H1 (cell line): ENCODE measurements at regions not wholly inside any gene's neighbourhood (a gene's known extent, or its start where the extent isn't known, plus 50 kb on each side); places are given as distances from the start of the nearest gene placed in this dataset.

Source experiments
- CTCF ChIA-PET: fragments of 300-600 bp; sonication (Branson Sonifier 250); formaldehyde crosslinking; loops from one replicate; lab custom pipeline; 2021; ENCODE audit not compliant: partially characterized antibody; lab: Charles Lee
- POLR2A ChIA-PET: fragments of 300-600 bp; sonication (Branson Sonifier 250); formaldehyde crosslinking; loops from one replicate; lab custom pipeline; 2021; ENCODE audit warnings: inconsistent platforms; ENCODE audit not compliant: partially characterized antibody; lab: Charles Lee
- DNase-seq, 2 experiments: peaks; one replicate each; pipeline versions ENCODE4 v3.0.0 to v3.0.0-alpha.2; 2010 to 2022; ENCODE audit warnings: low spot score in 2 of 2, low read depth in 1 of 2, mixed read lengths in 1 of 2
- FAIRE-seq: peaks from 2 replicates; lab custom pipeline; 2011; peaks lifted over from hg19 to GRCh38; lab: Jason Lieb, UNC
- H2AFZ ChIP-seq: 2 replicates; pipeline ENCODE4 v1.8.1; 2012; ENCODE audit warnings: low read length, inconsistent platforms
- H2AK5ac ChIP-seq: 2 replicates; pipeline ENCODE4 v1.6.1; 2013; ENCODE audit warnings: low read depth, low read length
- H2BK120ac ChIP-seq: replicated peaks from 2 replicates; pipeline ENCODE3; 2013; ENCODE audit warnings: low read depth, low read length, inconsistent platforms
- H2BK12ac ChIP-seq: 2 replicates; pipeline ENCODE4 v1.6.1; 2013; ENCODE audit warnings: low read depth, low read length
- H2BK15ac ChIP-seq: 2 replicates; pipeline ENCODE4 v1.6.1; 2013; ENCODE audit warnings: low read length
- H2BK20ac ChIP-seq: 2 replicates; pipeline ENCODE4 v1.6.1; 2013; ENCODE audit warnings: low read length
- H2BK5ac ChIP-seq: 2 replicates; pipeline ENCODE4 v1.6.1; 2013; ENCODE audit warnings: low read depth, low read length
- H3K14ac ChIP-seq: 2 replicates; pipeline ENCODE4 v1.6.1; 2013; ENCODE audit warnings: inconsistent platforms; ENCODE audit not compliant: insufficient read length
- H3K18ac ChIP-seq: 2 replicates; pipeline ENCODE4 v1.6.1; 2013; ENCODE audit warnings: low read length; ENCODE audit errors: extremely low read depth
- H3K23ac ChIP-seq: 2 replicates; pipeline ENCODE4 v1.6.1; 2013; ENCODE audit warnings: inconsistent platforms; ENCODE audit not compliant: insufficient read length
- H3K23me2 ChIP-seq: 2 replicates; pipeline ENCODE4 v1.6.1; 2013; ENCODE audit warnings: low read depth, low read length
- H3K27ac ChIP-seq: 2 replicates; pipeline ENCODE4 v1.6.1; 2011; ENCODE audit warnings: low read depth, low read length, inconsistent platforms
- H3K27me3 ChIP-seq, 4 experiments: replicated peaks in 1 of 4; 1 replicate in 1 of 4; 2 replicates in 3 of 4; pipeline versions ENCODE4 v1.6.1 to v1.8.1; 2011 to 2013; ENCODE audit warnings: low read length in 3 of 4, mild to moderate bottlenecking in 3 of 4, inconsistent platforms in 2 of 4, mixed read lengths in 2 of 4, moderate library complexity in 1 of 4; ENCODE audit not compliant: control insufficient read depth in 3 of 4, insufficient read depth in 3 of 4; ENCODE audit errors: extremely low read depth in 1 of 4
- H3K36me3 ChIP-seq, 4 experiments: 2 replicates each; pipeline versions ENCODE4 v1.6.1 to v1.8.1; 2011 to 2013; ENCODE audit warnings: mild to moderate bottlenecking in 4 of 4, low read length in 3 of 4, moderate library complexity in 2 of 4, control low read depth in 1 of 4, inconsistent platforms in 1 of 4; ENCODE audit not compliant: insufficient read depth in 4 of 4, control insufficient read depth in 2 of 4
- H3K4ac ChIP-seq: replicated peaks from 2 replicates; pipeline ENCODE3; 2013; ENCODE audit warnings: low read length, low read depth, mixed read lengths, inconsistent platforms; ENCODE audit not compliant: insufficient read length
- H3K4me1 ChIP-seq, 4 experiments: replicated peaks in 1 of 4; 1 replicate in 1 of 4; 2 replicates in 3 of 4; pipeline versions ENCODE4 v1.6.1 to v1.8.1; 2011 to 2013; ENCODE audit warnings: low read length in 3 of 4, inconsistent platforms in 2 of 4, mixed read lengths in 1 of 4; ENCODE audit not compliant: insufficient read depth in 4 of 4, control insufficient read depth in 3 of 4
- H3K4me2 ChIP-seq, 2 experiments: 2 replicates each; pipeline versions ENCODE4 v1.6.1 to v1.8.1; 2011 to 2013; ENCODE audit warnings: low read depth in 2 of 2, low read length in 2 of 2, control low read depth in 1 of 2, inconsistent platforms in 1 of 2, mild to moderate bottlenecking in 1 of 2; ENCODE audit not compliant: insufficient read depth in 1 of 2
- H3K4me3 ChIP-seq, 4 experiments: fragments of 200-600, 300-600 bp in 1 of 4; sonication (generic), shearing (Covaris generic), sonication (Bioruptor Twin) in 1 of 4; 2 replicates each; pipeline versions ENCODE4 v1.5.1 to v1.8.1; 2011 to 2016; ENCODE audit warnings: low read length in 4 of 4, low read depth in 3 of 4, control low read depth in 2 of 4, inconsistent platforms in 2 of 4, mild to moderate bottlenecking in 2 of 4, mixed read lengths in 1 of 4, moderate library complexity in 1 of 4; ENCODE audit not compliant: insufficient read depth in 2 of 4; ENCODE audit errors: extremely low read depth in 1 of 4
- H3K56ac ChIP-seq: replicated peaks from 2 replicates; pipeline ENCODE3; 2013; ENCODE audit warnings: low read depth, mild to moderate bottlenecking, mixed read lengths, low read length, inconsistent platforms; ENCODE audit not compliant: insufficient read length
- H3K79me1 ChIP-seq: 2 replicates; pipeline ENCODE4 v1.6.1; 2013; ENCODE audit warnings: low read depth, low read length, control low read depth
- H3K79me2 ChIP-seq, 2 experiments: 2 replicates each; pipeline versions ENCODE4 v1.6.1 to v1.8.1; 2012 to 2013; ENCODE audit warnings: low read length in 2 of 2, mild to moderate bottlenecking in 2 of 2, inconsistent platforms in 1 of 2; ENCODE audit not compliant: insufficient read depth in 2 of 2, control insufficient read depth in 1 of 2
- H3K9ac ChIP-seq, 4 experiments: replicated peaks in 1 of 4; 1 replicate in 1 of 4; 2 replicates in 3 of 4; pipeline versions ENCODE4 v1.6.1 to v1.8.1; 2011 to 2013; ENCODE audit warnings: low read depth in 3 of 4, low read length in 3 of 4, control low read depth in 2 of 4, mild to moderate bottlenecking in 2 of 4, moderate library complexity in 2 of 4, inconsistent platforms in 1 of 4; ENCODE audit errors: extremely low read depth in 1 of 4
- H3K9me3 ChIP-seq, 2 experiments: 2 replicates each; pipeline versions ENCODE4 v1.6.1 to v1.8.1; 2012 to 2013; ENCODE audit warnings: mild to moderate bottlenecking in 2 of 2, moderate library complexity in 2 of 2, control low read depth in 1 of 2, inconsistent platforms in 1 of 2, low read depth in 1 of 2, low read length in 1 of 2, mixed read lengths in 1 of 2; ENCODE audit not compliant: insufficient read depth in 2 of 2
- H4K20me1 ChIP-seq, 2 experiments: replicated peaks in 1 of 2; 2 replicates each; pipeline versions ENCODE3 to v1.8.1; 2011 to 2013; ENCODE audit warnings: inconsistent platforms in 2 of 2, low read length in 2 of 2, mild to moderate bottlenecking in 1 of 2; ENCODE audit not compliant: insufficient read depth in 2 of 2, control insufficient read depth in 1 of 2
- H4K5ac ChIP-seq: 2 replicates; pipeline ENCODE4 v1.6.1; 2013; ENCODE audit warnings: low read length, low read depth, mixed read lengths, inconsistent platforms; ENCODE audit not compliant: insufficient read length
- H4K8ac ChIP-seq: 2 replicates; pipeline ENCODE4 v1.8.0; 2013; ENCODE audit warnings: mild to moderate bottlenecking, moderate library complexity, low read length, inconsistent platforms; ENCODE audit not compliant: insufficient read depth; ENCODE audit errors: extremely low read depth
- H4K91ac ChIP-seq: replicated peaks from 2 replicates; pipeline ENCODE3; 2013; ENCODE audit warnings: low read length, mixed read lengths, inconsistent platforms; ENCODE audit not compliant: insufficient read length
- BRCA1 ChIP-seq: IDR thresholded peaks from 2 replicates; pipeline ENCODE4 v1.6.1; 2012; ENCODE audit warnings: low read depth, low read length, improper control_type of control experiment
- CBX8 ChIP-seq: fragments of 300-800, 300-1000 bp; sonication (generic); IDR thresholded peaks from 2 replicates; pipeline ENCODE4 v1.7.1; 2016; ENCODE audit warnings: low read depth, low read length, borderline replicate concordance
- CEBPB ChIP-seq: IDR thresholded peaks from 2 replicates; pipeline ENCODE4 v1.6.1; 2012; ENCODE audit warnings: low read depth, low read length
- EGR1 ChIP-seq: IDR thresholded peaks from 2 replicates; pipeline ENCODE4 v1.6.1; 2011; ENCODE audit warnings: low read depth, low read length, borderline replicate concordance
- EZH2 ChIP-seq: fragments of 200-600 bp; sonication (generic); IDR thresholded peaks from 2 replicates; pipeline ENCODE4 v1.7.1; 2012; ENCODE audit warnings: low read depth, mild to moderate bottlenecking, moderate library complexity, low read length, inconsistent platforms; ENCODE audit not compliant: severe bottlenecking
- GABPA ChIP-seq: IDR thresholded peaks from 2 replicates; pipeline ENCODE4 v1.6.1; 2011; ENCODE audit warnings: mild to moderate bottlenecking, low read length, moderate library complexity, borderline replicate concordance; ENCODE audit not compliant: insufficient read depth
- HDAC2 ChIP-seq, 2 experiments: fragments of 300-600 bp in 1 of 2; sonication (generic) in 1 of 2; IDR thresholded peaks; 2 replicates each; pipeline ENCODE4 v1.6.1; 2011 to 2012; ENCODE audit warnings: low read depth in 2 of 2, low read length in 2 of 2, mild to moderate bottlenecking in 2 of 2, moderate library complexity in 2 of 2, borderline replicate concordance in 1 of 2, inconsistent platforms in 1 of 2
- HDAC6 ChIP-seq: IDR thresholded peaks from one replicate; pipeline ENCODE4 v1.7.1; 2012; ENCODE audit warnings: low read depth, mild to moderate bottlenecking, inconsistent platforms, low read length, moderate library complexity
- MAFK ChIP-seq: IDR thresholded peaks from 2 replicates; pipeline ENCODE4 v1.6.1; 2012; ENCODE audit warnings: low read depth, mild to moderate bottlenecking, improper control_type of control experiment, low read length
- NANOG ChIP-seq: IDR thresholded peaks from 2 replicates; pipeline ENCODE4 v1.6.1; 2011; ENCODE audit warnings: low read length, low read depth, mild to moderate bottlenecking, inconsistent platforms; ENCODE audit not compliant: insufficient read depth, poor library complexity, severe bottlenecking
- POLR2A ChIP-seq, 2 experiments: IDR thresholded peaks; 1 replicate in 1 of 2; 2 replicates in 1 of 2; pipeline ENCODE4 v1.6.1; 2011; ENCODE audit warnings: low read depth in 2 of 2, low read length in 2 of 2, mild to moderate bottlenecking in 2 of 2; ENCODE audit errors: control extremely low read depth in 1 of 2
- POLR2AphosphoS5 ChIP-seq: IDR thresholded peaks from 2 replicates; pipeline ENCODE4 v1.6.1; 2011; ENCODE audit warnings: low read depth, low read length
- RFX5 ChIP-seq: IDR thresholded peaks from 2 replicates; pipeline ENCODE4 v1.6.1; 2011; ENCODE audit warnings: low read depth, low read length, improper control_type of control experiment, borderline replicate concordance
- SP1 ChIP-seq: IDR thresholded peaks from 2 replicates; pipeline ENCODE4 v1.6.1; 2011; ENCODE audit warnings: low read depth, low read length
- TAF1 ChIP-seq: IDR thresholded peaks from 2 replicates; pipeline ENCODE4 v1.6.1; 2011; ENCODE audit warnings: mild to moderate bottlenecking, low read depth, low read length
- TAF7 ChIP-seq: optimal IDR thresholded peaks from 2 replicates; pipeline ENCODE3; 2011; ENCODE audit warnings: low read depth, mild to moderate bottlenecking, inconsistent platforms, low read length, moderate library complexity, borderline replicate concordance
- YY1 ChIP-seq: IDR thresholded peaks from 2 replicates; pipeline ENCODE4 v1.6.1; 2011; ENCODE audit warnings: low read depth, mild to moderate bottlenecking, low read length
- WGBS, 2 experiments: shearing (Covaris generic) in 1 of 2; methylation state at CpG; one replicate each; pipeline versions ENCODE4 v1.1.6 to v1.1.7; 2013 to 2015; ENCODE audit warnings: low lambda C conversion rate in 2 of 2, mixed read lengths in 2 of 2, inconsistent platforms in 1 of 2, low coverage in 1 of 2, missing lambda C conversion rate in 1 of 2; ENCODE audit not compliant: insufficient replicate concordance in 2 of 2, insufficient coverage in 1 of 2, insufficient read length in 1 of 2; ENCODE audit errors: extremely low coverage in 1 of 2, missing lambda C conversion rate in 1 of 2; 5-methylcytosine and 5-hydroxymethylcytosine counted together

DNA sequence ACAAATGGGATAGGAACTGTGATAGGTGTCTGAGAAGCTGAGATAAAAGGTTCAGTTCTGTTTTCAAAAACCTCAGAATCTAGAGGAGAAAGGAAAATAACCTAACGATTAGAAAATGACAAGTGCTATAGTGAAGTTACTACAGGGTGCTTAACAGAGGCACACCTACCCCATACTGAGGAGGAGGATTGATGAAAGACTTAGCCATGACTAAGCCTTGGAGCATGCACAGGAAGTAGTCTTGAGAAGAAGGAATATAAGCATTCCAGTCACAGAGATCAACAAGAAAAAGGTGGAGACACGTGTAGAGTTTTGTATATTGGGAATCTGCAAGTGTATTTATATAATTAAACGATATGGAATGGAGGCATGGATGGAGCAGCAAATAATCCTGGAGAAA lies 1225.5 kb upstream of the CELF2 start:
- H3K9me3 ChIP-seq, result no peaks in the 10 kb centered on the region
- H3K4me2 ChIP-seq, result no peak overlapping the region
- no peak overlapping the region for H3K23ac ChIP-seq
- H3K4me1 ChIP-seq, result peaks cover 0 to 9% (median 2%) of the 10 kb centered on the region in 4 experiments; a peak in 2 of 7 replicates
- no peak overlapping the region for H2BK20ac ChIP-seq
- no peak overlapping the region for H3K4ac ChIP-seq
- no peaks in the 10 kb centered on the region for H4K20me1 ChIP-seq
- no peaks in the 10 kb centered on the region for H3K36me3 ChIP-seq
- no peak overlapping the region for H3K18ac ChIP-seq
- H3K23me2 ChIP-seq, result no peaks in the 10 kb centered on the region
- no peak overlapping the region for H2AFZ ChIP-seq
- DNase-seq (no peak), FAIRE-seq (no peak)
- H2BK120ac ChIP-seq, result no peak overlapping the region
- no peak overlapping the region for H3K27ac ChIP-seq
- no peaks in the 10 kb centered on the region for H3K27me3 ChIP-seq
- ChIA-PET POLR2A (no interaction called here), CTCF (no interaction called here)
- H3K56ac ChIP-seq, result no peak overlapping the region
- no peak overlapping the region for H4K8ac ChIP-seq
- H3K79me1 ChIP-seq, result no peaks in the 10 kb centered on the region
- no peak overlapping the region for H2BK5ac ChIP-seq
- H3K14ac ChIP-seq, result no peak overlapping the region
- H4K5ac ChIP-seq, result no peak overlapping the region
- H2BK12ac ChIP-seq, result no peak overlapping the region
- no peak overlapping the region for H2BK15ac ChIP-seq
- no peak overlapping the region for H4K91ac ChIP-seq
- H2AK5ac ChIP-seq, result no peak overlapping the region
- H3K9ac ChIP-seq, result no peak overlapping the region
- WGBS, 2 experiments, result 84 to 100% methylated on average over 1 to 3 of the region's 3 CpGs
- no peaks in the 10 kb centered on the region for H3K79me2 ChIP-seq
- no peak overlapping the region for H3K4me3 ChIP-seq
- TF ChIP-seq HDAC6 (no peak), POLR2AphosphoS5 (no peak), NANOG (no peak), EGR1 (no peak), RFX5 (no peak), BRCA1 (no peak), POLR2A (IDR thresholded peaks at IDR 0.05; ENCODE audit: control extremely low read depth in 1 of 2, low read depth in 2 of 2, low read length in 2 of 2) (no peak), CEBPB (no peak), YY1 (no peak), TAF7 (no peak), SP1 (no peak), GABPA (no peak), TAF1 (no peak), HDAC2 (IDR thresholded peaks at IDR 0.05; ENCODE audit: borderline replicate concordance in 1 of 2, low read depth in 2 of 2, low read length in 2 of 2) (no peak), CBX8 (no peak), EZH2 (no peak), MAFK (no peak)
